MM.1S (cell line): ENCODE measurements at regions not wholly inside any gene's neighbourhood (a gene's known extent, or its start where the extent isn't known, plus 50 kb on each side); places are given as distances from the start of the nearest gene placed in this dataset.

Experiments
- CTCF ChIP-seq: fragments of 300-600 bp; sonication (generic); IDR thresholded peaks from 2 replicates; pipeline ENCODE4 v1.5.1; 2016; ENCODE audit warnings: antibody characterized with exemption, low read length, mixed read lengths
- EZH2 ChIP-seq: fragments of 300-600 bp; sonication (generic); optimal IDR thresholded peaks from 2 replicates; pipeline ENCODE3; 2017; ENCODE audit warnings: low read depth, mild to moderate bottlenecking, antibody characterized with exemption, low read length, mixed read lengths
- EZH2phosphoT487 ChIP-seq: fragments of 300-600 bp; sonication (generic); IDR thresholded peaks from 2 replicates; pipeline ENCODE4 v1.6.1; 2018; ENCODE audit warnings: antibody characterized with exemption, low read length

GRCh38 chr9:25960178-25960577, 281.9 kb upstream of the TUSC1 start:
- TF ChIP-seq CTCF (no peak), EZH2 (no peak), EZH2phosphoT487 (no peak)
